A673 (cell line): ENCODE measurements at regions not wholly inside any gene's neighbourhood (a gene's known extent, or its start where the extent isn't known, plus 50 kb on each side); places are given as distances from the start of the nearest gene placed in this dataset.

Experiments used
- BruUV-seq: library from RNA; stranded (reverse); fragments of 400-500 nt; replicated peaks from 2 replicates; lab custom pipeline; 2021; lab: Mats Ljungman, UMichigan
- CTCF ChIA-PET: fragments of 300-600 bp; sonication (Branson Sonifier 250); formaldehyde crosslinking; loops from one replicate; lab custom pipeline; 2022; ENCODE audit warnings: antibody characterized with exemption; lab: Charles Lee
- POLR2A ChIA-PET: fragments of 300-600 bp; sonication (Branson Sonifier 250); formaldehyde crosslinking; loops from one replicate; lab custom pipeline; 2022; ENCODE audit warnings: antibody characterized with exemption; ENCODE audit not compliant: low non-redundant PET; lab: Charles Lee
- DNase-seq: peaks from one replicate; pipeline ENCODE4 v3.0.0-alpha.2; 2015; ENCODE audit warnings: low spot score
- H3K27ac ChIP-seq: fragments of 200-600 bp; sonication (generic); 2 replicates; pipeline ENCODE4 v1.5.1; 2016; ENCODE audit warnings: mixed run types, low read depth, mild to moderate bottlenecking, mixed read lengths, antibody characterized with exemption, low read length; ENCODE audit not compliant: poor library complexity, severe bottlenecking
- H3K27me3 ChIP-seq: fragments of 200-600 bp; sonication (generic); replicated peaks from 2 replicates; pipeline ENCODE4 v1.6.1; 2017; ENCODE audit warnings: mixed run types, low read depth, mild to moderate bottlenecking, mixed read lengths, antibody characterized with exemption, low read length; ENCODE audit not compliant: insufficient read depth, poor library complexity
- H3K36me3 ChIP-seq: fragments of 200-600 bp; sonication (generic); 2 replicates; pipeline ENCODE4 v1.6.1; 2016; ENCODE audit warnings: mixed run types, mild to moderate bottlenecking, mixed read lengths, antibody characterized with exemption, low read length; ENCODE audit not compliant: insufficient read depth, poor library complexity, severe bottlenecking
- H3K4me1 ChIP-seq: fragments of 200-600 bp; sonication (generic); 2 replicates; pipeline ENCODE4 v1.6.1; 2017; ENCODE audit warnings: mixed run types, mild to moderate bottlenecking, mixed read lengths, antibody characterized with exemption, low read length; ENCODE audit not compliant: insufficient read depth, poor library complexity, severe bottlenecking
- H3K4me3 ChIP-seq: fragments of 200-600 bp; sonication (generic); 2 replicates; pipeline ENCODE4 v1.5.1; 2016; ENCODE audit warnings: low read depth, mixed run types, mild to moderate bottlenecking, mixed read lengths, low read length; ENCODE audit not compliant: poor library complexity, severe bottlenecking
- H3K9me3 ChIP-seq: fragments of 200-600 bp; sonication (generic); 2 replicates; pipeline ENCODE4 v1.6.1; 2016; ENCODE audit warnings: mixed run types, low read depth, mild to moderate bottlenecking, mixed read lengths, antibody characterized with exemption, low read length; ENCODE audit not compliant: poor library complexity, severe bottlenecking
- EZH2 ChIP-seq: fragments of 200-600 bp; sonication (generic); IDR thresholded peaks from 2 replicates; pipeline ENCODE4 v1.6.1; 2017; ENCODE audit warnings: borderline replicate concordance, low read depth, mild to moderate bottlenecking, mixed read lengths, antibody characterized with exemption, low read length; ENCODE audit not compliant: poor library complexity, severe bottlenecking
- intact Hi-C: fragments of 100-400 bp; cut with micrococcal nuclease; formaldehyde crosslinking; loops from one replicate; pipeline ENCODE4 v1.10.0; 2022; ENCODE audit not compliant: unreplicated experiment
- TF ChIP-seq, protein P1 (sequence below): fragments of 300-800, 200-600 bp; sonication (generic); conservative IDR thresholded peaks from 2 replicates; pipeline ENCODE4 v1.5.1; 2017; ENCODE audit warnings: low read depth, mild to moderate bottlenecking, antibody characterized with exemption, low read length, moderate library complexity, mixed read lengths

DNA sequence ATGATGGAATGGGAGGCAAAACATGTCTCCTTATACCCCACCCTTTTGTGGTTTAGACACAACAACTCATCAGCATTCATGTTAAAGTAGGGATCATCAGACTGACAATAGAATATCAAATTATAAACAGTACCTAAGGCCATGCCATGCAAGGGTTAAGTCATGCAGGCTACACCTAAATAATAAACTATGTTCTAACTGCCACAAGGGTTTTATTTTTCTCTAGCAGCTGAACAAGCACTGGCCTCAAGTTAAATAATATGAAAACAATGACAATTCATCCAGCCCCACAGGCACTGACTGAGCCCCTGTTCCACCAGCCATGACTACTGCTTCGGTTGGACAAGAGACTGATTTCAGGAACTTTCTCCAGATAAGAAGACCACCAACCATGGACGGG is 164.5 kb upstream of the PIRT start:
- intact Hi-C loops: no loop called here

DNA sequence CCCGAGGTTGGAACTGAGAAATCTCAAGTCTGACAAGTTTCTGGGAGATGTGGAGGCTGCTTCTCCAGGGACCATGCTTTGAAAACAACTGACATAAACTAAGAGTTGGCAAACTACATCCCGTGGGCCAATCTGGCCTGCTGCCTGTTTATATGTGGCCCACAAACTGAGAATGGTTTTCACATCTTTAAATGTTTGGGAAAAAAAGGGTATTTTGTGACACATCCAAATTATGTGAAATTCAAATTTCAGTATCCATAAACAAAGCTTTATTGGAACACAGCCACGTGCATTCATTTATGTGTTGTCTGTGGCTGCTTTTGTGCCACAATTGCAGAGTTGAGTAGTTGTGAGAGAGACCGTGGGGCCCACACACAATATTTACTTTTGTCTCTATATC is 163.8 kb upstream of the PIRT start:
- DNase-seq: no peak
- Histone ChIP-seq H3K27ac (no peak overlapping the region), H3K9me3 (no peaks in the 10 kb centered on the region), H3K4me1 (no peaks in the 10 kb centered on the region), H3K36me3 (no peaks in the 10 kb centered on the region), H3K4me3 (no peak overlapping the region), H3K27me3 (peaks cover 3% of the 10 kb centered on the region)
- intact Hi-C loops: no loop called here
- BruUV-seq: no TSS peak
- ChIA-PET CTCF (no interaction called here), POLR2A (no interaction called here)
- TF ChIP-seq, protein P1, sequence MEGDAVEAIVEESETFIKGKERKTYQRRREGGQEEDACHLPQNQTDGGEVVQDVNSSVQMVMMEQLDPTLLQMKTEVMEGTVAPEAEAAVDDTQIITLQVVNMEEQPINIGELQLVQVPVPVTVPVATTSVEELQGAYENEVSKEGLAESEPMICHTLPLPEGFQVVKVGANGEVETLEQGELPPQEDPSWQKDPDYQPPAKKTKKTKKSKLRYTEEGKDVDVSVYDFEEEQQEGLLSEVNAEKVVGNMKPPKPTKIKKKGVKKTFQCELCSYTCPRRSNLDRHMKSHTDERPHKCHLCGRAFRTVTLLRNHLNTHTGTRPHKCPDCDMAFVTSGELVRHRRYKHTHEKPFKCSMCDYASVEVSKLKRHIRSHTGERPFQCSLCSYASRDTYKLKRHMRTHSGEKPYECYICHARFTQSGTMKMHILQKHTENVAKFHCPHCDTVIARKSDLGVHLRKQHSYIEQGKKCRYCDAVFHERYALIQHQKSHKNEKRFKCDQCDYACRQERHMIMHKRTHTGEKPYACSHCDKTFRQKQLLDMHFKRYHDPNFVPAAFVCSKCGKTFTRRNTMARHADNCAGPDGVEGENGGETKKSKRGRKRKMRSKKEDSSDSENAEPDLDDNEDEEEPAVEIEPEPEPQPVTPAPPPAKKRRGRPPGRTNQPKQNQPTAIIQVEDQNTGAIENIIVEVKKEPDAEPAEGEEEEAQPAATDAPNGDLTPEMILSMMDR: no peak
- TF ChIP-seq EZH2: no peak

More for the DNA sequence above, 164.5 kb upstream of the PIRT start:
- TF ChIP-seq, protein P1: no peak
- TF ChIP-seq EZH2: no peak
- DNase-seq: no peak
- Histone ChIP-seq H3K27ac (no peak overlapping the region), H3K4me1 (no peaks in the 10 kb centered on the region), H3K27me3 (peaks cover 3% of the 10 kb centered on the region), H3K4me3 (no peak overlapping the region), H3K36me3 (no peaks in the 10 kb centered on the region), H3K9me3 (no peaks in the 10 kb centered on the region)
- ChIA-PET POLR2A (no interaction called here), CTCF (no interaction called here)
- no TSS peak for BruUV-seq

DNA sequence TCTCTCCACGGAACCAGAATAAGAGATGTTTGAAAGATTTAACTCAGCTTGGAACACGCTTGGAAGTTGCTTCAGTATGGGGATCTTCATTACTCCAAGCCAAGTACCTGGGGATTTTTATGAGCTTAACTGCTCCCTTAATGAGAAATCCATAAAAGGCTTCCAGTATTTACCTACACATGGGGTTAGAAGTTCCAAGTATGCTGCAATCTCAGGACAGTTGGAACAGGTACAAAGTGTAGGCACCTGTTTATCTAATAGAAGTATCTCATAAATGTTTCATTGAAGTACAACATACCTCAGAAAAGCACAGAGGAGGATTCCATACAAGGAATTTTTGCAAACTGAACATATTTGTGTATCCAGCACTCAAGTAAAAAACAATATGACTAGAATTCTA is 161.6 kb upstream of the PIRT start:
- Histone ChIP-seq H3K27ac (no peak overlapping the region), H3K36me3 (no peaks in the 10 kb centered on the region), H3K4me3 (no peak overlapping the region), H3K27me3 (peaks cover 3% of the 10 kb centered on the region), H3K9me3 (no peaks in the 10 kb centered on the region), H3K4me1 (no peaks in the 10 kb centered on the region)
- BruUV-seq: no TSS peak
- intact Hi-C loops: no loop called here
- DNase-seq: no peak
- POLR2A ChIA-PET: no interaction called here
- TF ChIP-seq EZH2: no peak
- TF ChIP-seq, protein P1: no peak
- CTCF ChIA-PET: no interaction called here
